H1 (cell line): ENCODE measurements at regions not wholly inside any gene's neighbourhood (a gene's known extent, or its start where the extent isn't known, plus 50 kb on each side); places are given as distances from the start of the nearest gene placed in this dataset.

ENCODE experiments used
- CTCF ChIA-PET: fragments of 300-600 bp; sonication (Branson Sonifier 250); formaldehyde crosslinking; loops from one replicate; lab custom pipeline; 2021; ENCODE audit not compliant: partially characterized antibody; lab: Charles Lee
- POLR2A ChIA-PET: fragments of 300-600 bp; sonication (Branson Sonifier 250); formaldehyde crosslinking; loops from one replicate; lab custom pipeline; 2021; ENCODE audit warnings: inconsistent platforms; ENCODE audit not compliant: partially characterized antibody; lab: Charles Lee
- DNase-seq, 2 experiments: peaks; one replicate each; pipeline versions ENCODE4 v3.0.0 to v3.0.0-alpha.2; 2010 to 2022; ENCODE audit warnings: low spot score in 2 of 2, low read depth in 1 of 2, mixed read lengths in 1 of 2
- FAIRE-seq: peaks from 2 replicates; lab custom pipeline; 2011; peaks lifted over from hg19 to GRCh38; lab: Jason Lieb, UNC
- H2AFZ ChIP-seq: 2 replicates; pipeline ENCODE4 v1.8.1; 2012; ENCODE audit warnings: low read length, inconsistent platforms
- H2AK5ac ChIP-seq: 2 replicates; pipeline ENCODE4 v1.6.1; 2013; ENCODE audit warnings: low read depth, low read length
- H2BK120ac ChIP-seq: replicated peaks from 2 replicates; pipeline ENCODE3; 2013; ENCODE audit warnings: low read depth, low read length, inconsistent platforms
- H2BK12ac ChIP-seq: 2 replicates; pipeline ENCODE4 v1.6.1; 2013; ENCODE audit warnings: low read depth, low read length
- H2BK15ac ChIP-seq: 2 replicates; pipeline ENCODE4 v1.6.1; 2013; ENCODE audit warnings: low read length
- H2BK20ac ChIP-seq: 2 replicates; pipeline ENCODE4 v1.6.1; 2013; ENCODE audit warnings: low read length
- H2BK5ac ChIP-seq: 2 replicates; pipeline ENCODE4 v1.6.1; 2013; ENCODE audit warnings: low read depth, low read length
- H3K14ac ChIP-seq: 2 replicates; pipeline ENCODE4 v1.6.1; 2013; ENCODE audit warnings: inconsistent platforms; ENCODE audit not compliant: insufficient read length
- H3K18ac ChIP-seq: 2 replicates; pipeline ENCODE4 v1.6.1; 2013; ENCODE audit warnings: low read length; ENCODE audit errors: extremely low read depth
- H3K23ac ChIP-seq: 2 replicates; pipeline ENCODE4 v1.6.1; 2013; ENCODE audit warnings: inconsistent platforms; ENCODE audit not compliant: insufficient read length
- H3K23me2 ChIP-seq: 2 replicates; pipeline ENCODE4 v1.6.1; 2013; ENCODE audit warnings: low read depth, low read length
- H3K27ac ChIP-seq: 2 replicates; pipeline ENCODE4 v1.6.1; 2011; ENCODE audit warnings: low read depth, low read length, inconsistent platforms
- H3K27me3 ChIP-seq, 4 experiments: replicated peaks in 1 of 4; 1 replicate in 1 of 4; 2 replicates in 3 of 4; pipeline versions ENCODE4 v1.6.1 to v1.8.1; 2011 to 2013; ENCODE audit warnings: low read length in 3 of 4, mild to moderate bottlenecking in 3 of 4, inconsistent platforms in 2 of 4, mixed read lengths in 2 of 4, moderate library complexity in 1 of 4; ENCODE audit not compliant: control insufficient read depth in 3 of 4, insufficient read depth in 3 of 4; ENCODE audit errors: extremely low read depth in 1 of 4
- H3K36me3 ChIP-seq, 4 experiments: 2 replicates each; pipeline versions ENCODE4 v1.6.1 to v1.8.1; 2011 to 2013; ENCODE audit warnings: mild to moderate bottlenecking in 4 of 4, low read length in 3 of 4, moderate library complexity in 2 of 4, control low read depth in 1 of 4, inconsistent platforms in 1 of 4; ENCODE audit not compliant: insufficient read depth in 4 of 4, control insufficient read depth in 2 of 4
- H3K4ac ChIP-seq: replicated peaks from 2 replicates; pipeline ENCODE3; 2013; ENCODE audit warnings: low read length, low read depth, mixed read lengths, inconsistent platforms; ENCODE audit not compliant: insufficient read length
- H3K4me1 ChIP-seq, 4 experiments: replicated peaks in 1 of 4; 1 replicate in 1 of 4; 2 replicates in 3 of 4; pipeline versions ENCODE4 v1.6.1 to v1.8.1; 2011 to 2013; ENCODE audit warnings: low read length in 3 of 4, inconsistent platforms in 2 of 4, mixed read lengths in 1 of 4; ENCODE audit not compliant: insufficient read depth in 4 of 4, control insufficient read depth in 3 of 4
- H3K4me2 ChIP-seq, 2 experiments: 2 replicates each; pipeline versions ENCODE4 v1.6.1 to v1.8.1; 2011 to 2013; ENCODE audit warnings: low read depth in 2 of 2, low read length in 2 of 2, control low read depth in 1 of 2, inconsistent platforms in 1 of 2, mild to moderate bottlenecking in 1 of 2; ENCODE audit not compliant: insufficient read depth in 1 of 2
- H3K4me3 ChIP-seq, 4 experiments: fragments of 200-600, 300-600 bp in 1 of 4; sonication (generic), shearing (Covaris generic), sonication (Bioruptor Twin) in 1 of 4; 2 replicates each; pipeline versions ENCODE4 v1.5.1 to v1.8.1; 2011 to 2016; ENCODE audit warnings: low read length in 4 of 4, low read depth in 3 of 4, control low read depth in 2 of 4, inconsistent platforms in 2 of 4, mild to moderate bottlenecking in 2 of 4, mixed read lengths in 1 of 4, moderate library complexity in 1 of 4; ENCODE audit not compliant: insufficient read depth in 2 of 4; ENCODE audit errors: extremely low read depth in 1 of 4
- H3K56ac ChIP-seq: replicated peaks from 2 replicates; pipeline ENCODE3; 2013; ENCODE audit warnings: low read depth, mild to moderate bottlenecking, mixed read lengths, low read length, inconsistent platforms; ENCODE audit not compliant: insufficient read length
- H3K79me1 ChIP-seq: 2 replicates; pipeline ENCODE4 v1.6.1; 2013; ENCODE audit warnings: low read depth, low read length, control low read depth
- H3K79me2 ChIP-seq, 2 experiments: 2 replicates each; pipeline versions ENCODE4 v1.6.1 to v1.8.1; 2012 to 2013; ENCODE audit warnings: low read length in 2 of 2, mild to moderate bottlenecking in 2 of 2, inconsistent platforms in 1 of 2; ENCODE audit not compliant: insufficient read depth in 2 of 2, control insufficient read depth in 1 of 2
- H3K9ac ChIP-seq, 4 experiments: replicated peaks in 1 of 4; 1 replicate in 1 of 4; 2 replicates in 3 of 4; pipeline versions ENCODE4 v1.6.1 to v1.8.1; 2011 to 2013; ENCODE audit warnings: low read depth in 3 of 4, low read length in 3 of 4, control low read depth in 2 of 4, mild to moderate bottlenecking in 2 of 4, moderate library complexity in 2 of 4, inconsistent platforms in 1 of 4; ENCODE audit errors: extremely low read depth in 1 of 4
- H3K9me3 ChIP-seq, 2 experiments: 2 replicates each; pipeline versions ENCODE4 v1.6.1 to v1.8.1; 2012 to 2013; ENCODE audit warnings: mild to moderate bottlenecking in 2 of 2, moderate library complexity in 2 of 2, control low read depth in 1 of 2, inconsistent platforms in 1 of 2, low read depth in 1 of 2, low read length in 1 of 2, mixed read lengths in 1 of 2; ENCODE audit not compliant: insufficient read depth in 2 of 2
- H4K20me1 ChIP-seq, 2 experiments: replicated peaks in 1 of 2; 2 replicates each; pipeline versions ENCODE3 to v1.8.1; 2011 to 2013; ENCODE audit warnings: inconsistent platforms in 2 of 2, low read length in 2 of 2, mild to moderate bottlenecking in 1 of 2; ENCODE audit not compliant: insufficient read depth in 2 of 2, control insufficient read depth in 1 of 2
- H4K5ac ChIP-seq: 2 replicates; pipeline ENCODE4 v1.6.1; 2013; ENCODE audit warnings: low read length, low read depth, mixed read lengths, inconsistent platforms; ENCODE audit not compliant: insufficient read length
- H4K8ac ChIP-seq: 2 replicates; pipeline ENCODE4 v1.8.0; 2013; ENCODE audit warnings: mild to moderate bottlenecking, moderate library complexity, low read length, inconsistent platforms; ENCODE audit not compliant: insufficient read depth; ENCODE audit errors: extremely low read depth
- H4K91ac ChIP-seq: replicated peaks from 2 replicates; pipeline ENCODE3; 2013; ENCODE audit warnings: low read length, mixed read lengths, inconsistent platforms; ENCODE audit not compliant: insufficient read length
- CBX5 ChIP-seq: fragments of 300-800, 300-1000 bp; sonication (generic); IDR thresholded peaks from 2 replicates; pipeline ENCODE4 v1.7.1; 2016; ENCODE audit warnings: antibody characterized with exemption, low read length, low read depth
- CHD1 ChIP-seq: IDR thresholded peaks from 2 replicates; pipeline ENCODE4 v1.6.1; 2012; ENCODE audit warnings: low read depth, low read length, improper control_type of control experiment
- CHD2 ChIP-seq: IDR thresholded peaks from 2 replicates; pipeline ENCODE4 v1.6.1; 2012; ENCODE audit warnings: low read length, improper control_type of control experiment
- EGR1 ChIP-seq: IDR thresholded peaks from 2 replicates; pipeline ENCODE4 v1.6.1; 2011; ENCODE audit warnings: low read depth, low read length, borderline replicate concordance
- RAD21 ChIP-seq, 2 experiments: IDR thresholded peaks in 1 of 2; conservative IDR thresholded peaks in 1 of 2; 2 replicates each; pipeline ENCODE4 v1.6.1; 2011; ENCODE audit warnings: low read depth in 2 of 2, low read length in 2 of 2, improper control_type of control experiment in 1 of 2, inconsistent platforms in 1 of 2, mild to moderate bottlenecking in 1 of 2, moderate library complexity in 1 of 2
- RBBP5 ChIP-seq: IDR thresholded peaks from 2 replicates; pipeline ENCODE4 v1.7.1; 2012; ENCODE audit warnings: low read depth, mild to moderate bottlenecking, inconsistent platforms, low read length, moderate library complexity, borderline replicate concordance
- RXRA ChIP-seq: IDR thresholded peaks from 2 replicates; pipeline ENCODE4 v1.6.1; 2011; ENCODE audit warnings: low read depth, mild to moderate bottlenecking, low read length, moderate library complexity; ENCODE audit not compliant: insufficient read depth
- SP2 ChIP-seq: IDR thresholded peaks from 2 replicates; pipeline ENCODE4 v1.6.1; 2012; ENCODE audit warnings: mild to moderate bottlenecking, low read length, inconsistent platforms
- SP4 ChIP-seq: IDR thresholded peaks from 2 replicates; pipeline ENCODE4 v1.6.1; 2012; ENCODE audit warnings: low read length, inconsistent platforms
- TCF12 ChIP-seq: IDR thresholded peaks from 2 replicates; pipeline ENCODE4 v1.6.1; 2011; ENCODE audit warnings: low read depth, mild to moderate bottlenecking, low read length
- TEAD4 ChIP-seq: IDR thresholded peaks from 2 replicates; pipeline ENCODE4 v1.6.1; 2012; ENCODE audit warnings: low read depth, low read length, inconsistent platforms, mixed read lengths
- YY1 ChIP-seq: IDR thresholded peaks from 2 replicates; pipeline ENCODE4 v1.6.1; 2011; ENCODE audit warnings: low read depth, mild to moderate bottlenecking, low read length
- WGBS, 2 experiments: shearing (Covaris generic) in 1 of 2; methylation state at CpG; one replicate each; pipeline versions ENCODE4 v1.1.6 to v1.1.7; 2013 to 2015; ENCODE audit warnings: low lambda C conversion rate in 2 of 2, mixed read lengths in 2 of 2, inconsistent platforms in 1 of 2, low coverage in 1 of 2, missing lambda C conversion rate in 1 of 2; ENCODE audit not compliant: insufficient replicate concordance in 2 of 2, insufficient coverage in 1 of 2, insufficient read length in 1 of 2; ENCODE audit errors: extremely low coverage in 1 of 2, missing lambda C conversion rate in 1 of 2; 5-methylcytosine and 5-hydroxymethylcytosine counted together
- TF ChIP-seq, protein P1 (sequence below): IDR thresholded peaks from 2 replicates; pipeline ENCODE4 v1.6.1; 2012; ENCODE audit warnings: inconsistent platforms

DNA sequence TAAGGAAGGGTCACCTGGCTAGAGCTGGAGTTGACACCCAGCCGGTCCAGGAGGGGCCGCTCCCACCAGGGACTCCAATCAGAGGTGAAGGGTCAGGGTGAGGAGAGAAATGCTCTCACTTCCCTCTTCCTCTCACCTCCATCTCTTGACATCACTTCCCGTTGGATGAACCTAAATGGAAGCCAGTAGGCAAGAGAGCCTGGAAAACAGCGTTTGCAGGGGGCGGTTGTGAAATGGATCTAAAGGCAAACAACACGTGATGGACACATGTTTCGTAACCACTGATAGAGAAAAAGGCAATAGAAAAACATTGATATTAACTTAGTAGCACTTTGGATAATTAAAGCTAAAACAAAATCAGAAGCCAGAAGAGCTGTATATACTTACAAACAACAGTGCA is 105.6 kb upstream of the FOXA2 start:
- H2BK5ac ChIP-seq: no peak overlapping the region
- 92% methylated on average over 7 of the region's 7 CpGs; no CpG with 5 or more reads in 1 of the 2 experiments for WGBS, 2 experiments
- no peak overlapping the region for H3K23ac ChIP-seq
- H3K4me2 ChIP-seq: no peak overlapping the region
- H2BK20ac ChIP-seq: no peak overlapping the region
- no peak overlapping the region for H2BK12ac ChIP-seq
- FAIRE-seq (no peak), DNase-seq (no peak)
- no peak overlapping the region for H2BK15ac ChIP-seq
- H2AFZ ChIP-seq: no peak overlapping the region
- no peak overlapping the region for H3K27ac ChIP-seq
- H3K14ac ChIP-seq: no peak overlapping the region
- no peaks in the 10 kb centered on the region for H3K79me2 ChIP-seq
- H2BK120ac ChIP-seq: no peak overlapping the region
- H3K9me3 ChIP-seq: peaks cover 0 to 4% of the 10 kb centered on the region in 2 experiments; a peak in 2 of 4 replicates
- no peak overlapping the region for H4K8ac ChIP-seq
- POLR2A ChIA-PET: no interaction called here
- no peak overlapping the region for H3K18ac ChIP-seq
- H4K5ac ChIP-seq: no peak overlapping the region
- H3K36me3 ChIP-seq: no peaks in the 10 kb centered on the region
- TF ChIP-seq, protein P1, sequence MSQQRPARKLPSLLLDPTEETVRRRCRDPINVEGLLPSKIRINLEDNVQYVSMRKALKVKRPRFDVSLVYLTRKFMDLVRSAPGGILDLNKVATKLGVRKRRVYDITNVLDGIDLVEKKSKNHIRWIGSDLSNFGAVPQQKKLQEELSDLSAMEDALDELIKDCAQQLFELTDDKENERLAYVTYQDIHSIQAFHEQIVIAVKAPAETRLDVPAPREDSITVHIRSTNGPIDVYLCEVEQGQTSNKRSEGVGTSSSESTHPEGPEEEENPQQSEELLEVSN: no peak
- TF ChIP-seq TEAD4: no peak
- no peak for TF ChIP-seq EGR1
- TF ChIP-seq RXRA: no peak
- no peak for TF ChIP-seq YY1
- no peak for TF ChIP-seq CHD2
- TF ChIP-seq RBBP5: no peak
- no peak for TF ChIP-seq TCF12
- TF ChIP-seq SP2: no peak
- no peak for TF ChIP-seq SP4
- TF ChIP-seq CHD1: no peak
- no peak for TF ChIP-seq CBX5
- TF ChIP-seq RAD21 (IDR thresholded peaks at IDR 0.05 in 1 of 2, conservative IDR thresholded peaks at IDR 0.05 in 1 of 2; ENCODE audit: low read depth in 2 of 2, low read length in 2 of 2): no peak
- no peaks in the 10 kb centered on the region for H4K20me1 ChIP-seq
- no peak overlapping the region for H4K91ac ChIP-seq
- peaks cover 0 to 2% (median 0%) of the 10 kb centered on the region in 4 experiments; a peak in 1 of 7 replicates for H3K4me1 ChIP-seq
- no peaks in the 10 kb centered on the region; a peak in 2 of 7 replicates for H3K27me3 ChIP-seq
- no peak overlapping the region for H3K9ac ChIP-seq
- no peaks in the 10 kb centered on the region for H3K23me2 ChIP-seq
- H3K4ac ChIP-seq: no peak overlapping the region
- no peak overlapping the region for H2AK5ac ChIP-seq
- CTCF ChIA-PET: interaction anchor here (0.8 to 5.7 kb wide), 21 partner anchors 8 to 651 kb away, joined by 3 to 48 read pairs (median 6); no protein-coding TSS in a partner anchor
- no peak overlapping the region for H3K56ac ChIP-seq
- H3K79me1 ChIP-seq: no peaks in the 10 kb centered on the region
- H3K4me3 ChIP-seq: no peak overlapping the region
